CD14-positive monocyte (primary cell): ENCODE measurements at regions not wholly inside any gene's neighbourhood (a gene's known extent, or its start where the extent isn't known, plus 50 kb on each side); places are given as distances from the start of the nearest gene placed in this dataset.

Source experiments
- DNase-seq, 3 donors: peaks; one replicate each; pipeline ENCODE4 v3.0.0-alpha.2; 2011 to 2022
- H2AFZ ChIP-seq: 2 replicates; pipeline ENCODE4 v1.6.0; 2012; ENCODE audit warnings: mild to moderate bottlenecking, low read depth, low read length, inconsistent platforms; ENCODE audit not compliant: insufficient read depth, poor library complexity, severe bottlenecking
- H3K27ac ChIP-seq, 2 donors: 1 replicate in 1 of 2; 2 replicates in 1 of 2; pipeline ENCODE4 v1.5.1; 2012 to 2013; ENCODE audit warnings: low read length in 2 of 2, control low read depth in 1 of 2, inconsistent platforms in 1 of 2, low read depth in 1 of 2, mild to moderate bottlenecking in 1 of 2
- H3K27me3 ChIP-seq, 2 donors: one replicate each; pipeline versions ENCODE4 v1.6.0 to v1.6.1; 2011 to 2013; ENCODE audit warnings: low read length in 2 of 2; ENCODE audit not compliant: control insufficient read depth in 2 of 2, insufficient read depth in 2 of 2
- H3K36me3 ChIP-seq, 2 donors: replicated peaks in 1 of 2; 1 replicate in 1 of 2; 2 replicates in 1 of 2; pipeline versions ENCODE4 v1.5.1 to v1.6.1; 2012 to 2013; ENCODE audit warnings: low read length in 2 of 2, control low read depth in 1 of 2, inconsistent platforms in 1 of 2, mild to moderate bottlenecking in 1 of 2; ENCODE audit not compliant: insufficient read depth in 2 of 2, control insufficient read depth in 1 of 2
- H3K4me1 ChIP-seq, 2 donors: 1 replicate in 1 of 2; 2 replicates in 1 of 2; pipeline versions ENCODE4 v1.5.1 to v1.6.1; 2012 to 2013; ENCODE audit warnings: low read length in 2 of 2, control low read depth in 1 of 2, inconsistent platforms in 1 of 2, mild to moderate bottlenecking in 1 of 2, moderate library complexity in 1 of 2; ENCODE audit not compliant: insufficient read depth in 2 of 2, control insufficient read depth in 1 of 2
- H3K4me2 ChIP-seq: replicated peaks from 2 replicates; pipeline ENCODE3; 2012; ENCODE audit warnings: low read length, moderate library complexity, mild to moderate bottlenecking; ENCODE audit not compliant: poor library complexity, severe bottlenecking; ENCODE audit errors: extremely low read depth
- H3K4me3 ChIP-seq, 3 experiments: fragments of 200-600 bp in 1 of 3; sonication (generic) in 1 of 3; replicated peaks in 1 of 3; 1 replicate in 2 of 3; 2 replicates in 1 of 3; pipeline ENCODE4 v1.5.1; 2011 to 2013; ENCODE audit warnings: low read length in 3 of 3, mild to moderate bottlenecking in 3 of 3, control low read depth in 2 of 3, low read depth in 2 of 3, inconsistent platforms in 1 of 3, moderate library complexity in 1 of 3
- H3K79me2 ChIP-seq: 2 replicates; pipeline ENCODE4 v1.6.0; 2012; ENCODE audit warnings: mild to moderate bottlenecking, control low read depth, inconsistent platforms, low read length, moderate library complexity; ENCODE audit not compliant: insufficient read depth
- H3K9ac ChIP-seq: 2 replicates; pipeline ENCODE4 v1.6.0; 2017; ENCODE audit warnings: low read length, mild to moderate bottlenecking; ENCODE audit not compliant: insufficient read depth, poor library complexity, severe bottlenecking
- H3K9me3 ChIP-seq, 2 donors: replicated peaks in 1 of 2; 1 replicate in 1 of 2; 2 replicates in 1 of 2; pipeline versions ENCODE4 v1.5.1 to v1.6.1; 2012 to 2013; ENCODE audit warnings: low read length in 2 of 2, control low read depth in 1 of 2; ENCODE audit not compliant: control insufficient read depth in 1 of 2, insufficient read depth in 1 of 2
- H4K20me1 ChIP-seq: 2 replicates; pipeline ENCODE4 v1.6.0; 2012; ENCODE audit warnings: mild to moderate bottlenecking, low read length, control low read depth, moderate library complexity; ENCODE audit not compliant: insufficient read depth
- H3K27ac Mint-ChIP-seq, 7 donors: one replicate each; pipeline ENCODE4 v1.8.0; 2020; ENCODE audit warnings: mild to moderate bottlenecking in 7 of 7, mixed read lengths in 7 of 7, moderate library complexity in 6 of 7, inconsistent platforms in 2 of 7
- H3K27me3 Mint-ChIP-seq, 3 donors: one replicate each; pipeline ENCODE4 v1.8.0; 2021 to 2022; ENCODE audit warnings: low read depth in 3 of 3, mild to moderate bottlenecking in 3 of 3, mixed read lengths in 3 of 3, moderate library complexity in 3 of 3, inconsistent platforms in 1 of 3
- H3K36me3 Mint-ChIP-seq, 2 donors: one replicate each; pipeline ENCODE4 v1.8.0; 2020; ENCODE audit warnings: mixed read lengths in 2 of 2, inconsistent platforms in 1 of 2, mild to moderate bottlenecking in 1 of 2
- H3K4me1 Mint-ChIP-seq: one replicate; pipeline ENCODE4 v1.8.0; 2020; ENCODE audit warnings: mild to moderate bottlenecking, mixed read lengths
- H3K4me3 Mint-ChIP-seq, 2 donors: one replicate each; pipeline ENCODE4 v1.8.0; 2020; ENCODE audit warnings: mild to moderate bottlenecking in 2 of 2, mixed read lengths in 2 of 2, moderate library complexity in 1 of 2
- H3K9me3 Mint-ChIP-seq, 7 donors: one replicate each; pipeline ENCODE4 v1.8.0; 2020 to 2022; ENCODE audit warnings: mixed read lengths in 7 of 7, mild to moderate bottlenecking in 6 of 7, moderate library complexity in 6 of 7, inconsistent platforms in 2 of 7
- WGBS: methylation state at CpG from one replicate; pipeline ENCODE4 v1.1.5; 2013; ENCODE audit warnings: missing lambda C conversion rate; ENCODE audit not compliant: insufficient coverage; 5-methylcytosine and 5-hydroxymethylcytosine counted together
- intact Hi-C, 2 donors: fragments of 100-400 bp; cut with micrococcal nuclease; formaldehyde crosslinking; loops; one replicate each; pipeline versions ENCODE4 v1.15.0 to v1.15.1; 2023
- TF ChIP-seq, protein P1 (sequence below): fragments of 200-600 bp; IDR thresholded peaks from one replicate; pipeline ENCODE4 v1.8.0; 2022; ENCODE audit warnings: antibody characterized with exemption, mild to moderate bottlenecking

DNA sequence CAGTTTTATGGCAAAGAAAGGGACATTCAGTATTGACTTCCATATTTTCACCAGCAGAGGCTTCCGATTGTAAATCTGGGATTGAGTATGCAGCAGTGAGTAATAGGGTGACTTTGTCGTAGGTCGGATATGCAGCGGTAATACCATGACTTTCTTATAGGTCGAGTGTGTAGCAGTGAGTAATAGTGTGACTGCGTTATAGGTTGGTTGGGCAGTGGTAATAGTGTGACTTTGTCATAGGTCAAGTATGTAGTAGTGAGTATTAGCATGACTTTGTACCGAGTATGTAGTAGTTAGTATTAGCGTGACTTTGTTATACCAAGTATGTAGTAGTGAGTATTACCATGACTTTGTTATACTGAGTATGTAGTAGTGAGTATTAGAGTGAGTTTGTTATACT lies 268.2 kb upstream of the ADARB2 start:
- intact Hi-C loops = no loop called here
- H3K36me3 Mint-ChIP-seq = no peaks in the 10 kb centered on the region
- peaks cover 0 to 2% (median 1%) of the 10 kb centered on the region in 3 donors for H3K27me3 Mint-ChIP-seq

DNA sequence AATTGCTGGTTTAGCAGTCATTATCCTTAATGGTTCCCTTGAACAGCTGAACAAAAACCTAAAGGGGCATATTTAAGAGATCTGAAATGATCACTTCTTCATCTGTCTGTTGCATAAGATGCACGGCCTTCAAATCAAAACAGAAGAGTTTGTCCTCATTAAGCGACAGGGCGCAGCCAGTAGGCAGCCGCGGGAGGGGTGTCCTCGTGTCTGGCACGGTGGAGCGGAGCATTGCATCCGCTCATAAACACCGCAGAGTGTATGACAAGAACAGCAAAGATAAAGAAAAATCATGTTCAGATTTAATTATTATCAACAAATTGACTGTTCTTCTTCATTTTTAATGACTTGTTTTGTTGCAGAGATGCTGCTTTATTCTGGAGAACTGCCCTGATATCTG lies 255.6 kb upstream of the ADARB2 start:
- intact Hi-C loops = no loop called here
- Histone ChIP-seq H3K79me2 (no peaks in the 10 kb centered on the region), H4K20me1 (no peaks in the 10 kb centered on the region), H2AFZ (no peak overlapping the region), H3K27me3 (no peaks in the 10 kb centered on the region), H3K36me3 (no peaks in the 10 kb centered on the region), H3K27ac (no peak overlapping the region), H3K4me2 (no peak overlapping the region), H3K9ac (no peak overlapping the region), H3K4me1 (no peaks in the 10 kb centered on the region), H3K9me3 (no peaks in the 10 kb centered on the region), H3K4me3 (no peak overlapping the region)
- H3K4me3 Mint-ChIP-seq = no peak overlapping the region
- no peak for DNase-seq
- H3K27me3 Mint-ChIP-seq = no peaks in the 10 kb centered on the region
- WGBS = 90% methylated on average over 1 of the region's 10 CpGs
- H3K27ac Mint-ChIP-seq = no peak overlapping the region
- no peaks in the 10 kb centered on the region for H3K4me1 Mint-ChIP-seq
- no peaks in the 10 kb centered on the region for H3K36me3 Mint-ChIP-seq
- TF ChIP-seq, protein P1, sequence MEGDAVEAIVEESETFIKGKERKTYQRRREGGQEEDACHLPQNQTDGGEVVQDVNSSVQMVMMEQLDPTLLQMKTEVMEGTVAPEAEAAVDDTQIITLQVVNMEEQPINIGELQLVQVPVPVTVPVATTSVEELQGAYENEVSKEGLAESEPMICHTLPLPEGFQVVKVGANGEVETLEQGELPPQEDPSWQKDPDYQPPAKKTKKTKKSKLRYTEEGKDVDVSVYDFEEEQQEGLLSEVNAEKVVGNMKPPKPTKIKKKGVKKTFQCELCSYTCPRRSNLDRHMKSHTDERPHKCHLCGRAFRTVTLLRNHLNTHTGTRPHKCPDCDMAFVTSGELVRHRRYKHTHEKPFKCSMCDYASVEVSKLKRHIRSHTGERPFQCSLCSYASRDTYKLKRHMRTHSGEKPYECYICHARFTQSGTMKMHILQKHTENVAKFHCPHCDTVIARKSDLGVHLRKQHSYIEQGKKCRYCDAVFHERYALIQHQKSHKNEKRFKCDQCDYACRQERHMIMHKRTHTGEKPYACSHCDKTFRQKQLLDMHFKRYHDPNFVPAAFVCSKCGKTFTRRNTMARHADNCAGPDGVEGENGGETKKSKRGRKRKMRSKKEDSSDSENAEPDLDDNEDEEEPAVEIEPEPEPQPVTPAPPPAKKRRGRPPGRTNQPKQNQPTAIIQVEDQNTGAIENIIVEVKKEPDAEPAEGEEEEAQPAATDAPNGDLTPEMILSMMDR = no peak
- H3K9me3 Mint-ChIP-seq = peaks cover 0 to 6% (median 1%) of the 10 kb centered on the region in 7 donors

More for the DNA sequence above, 268.2 kb upstream of the ADARB2 start:
- no peaks in the 10 kb centered on the region for H4K20me1 ChIP-seq
- Mint-ChIP-seq H3K27ac (no peak overlapping the region), H3K4me1 (no peaks in the 10 kb centered on the region), H3K4me3 (no peak overlapping the region), H3K9me3 (peaks cover 0 to 8% (median 6%) of the 10 kb centered on the region in 7 donors)
- TF ChIP-seq, protein P1 = no peak
- no peak overlapping the region for H2AFZ ChIP-seq
- H3K27me3 ChIP-seq = no peaks in the 10 kb centered on the region
- no peak overlapping the region for H3K4me3 ChIP-seq
- no peaks in the 10 kb centered on the region for H3K36me3 ChIP-seq
- no peaks in the 10 kb centered on the region for H3K4me1 ChIP-seq
- no peak overlapping the region for H3K27ac ChIP-seq
- H3K79me2 ChIP-seq = no peaks in the 10 kb centered on the region
- H3K4me2 ChIP-seq = no peak overlapping the region
- H3K9ac ChIP-seq = no peak overlapping the region
- H3K9me3 ChIP-seq = no peaks in the 10 kb centered on the region
- WGBS = 92% methylated on average over 7 of the region's 8 CpGs
- no peak for DNase-seq
